NCI-H1417 (cell line): ENCODE measurements at regions not wholly inside any gene's neighbourhood (a gene's known extent, or its start where the extent isn't known, plus 50 kb on each side); places are given as distances from the start of the nearest gene placed in this dataset.

Experiments
- DNase-seq, 3 experiments: peaks; one replicate each; lab custom pipeline; 2025; lab: John Stamatoyannopoulos, UW

- DNase-seq, result no peak
These were observed 613.4 kb upstream of the ATP2B1 start for GRCh38 chr12:90322006-90322405.

GRCh38 chr12:90321369-90321768 is 612.7 kb upstream of the ATP2B1 start:
- no peak for DNase-seq

- DNase-seq, result no peak
These were observed 602.9 kb upstream of the ATP2B1 start for GRCh38 chr12:90311561-90311960.

GRCh38 chr12:90305379-90305778 is 596.7 kb upstream of the ATP2B1 start:
- no peak for DNase-seq

- DNase-seq, result no peak
These were observed 595.6 kb upstream of the ATP2B1 start for GRCh38 chr12:90304231-90304630.

GRCh38 chr12:90303771-90304170 is 595.1 kb upstream of the ATP2B1 start:
- no peak for DNase-seq

GRCh38 chr12:90301561-90302133 is 593.0 kb upstream of the ATP2B1 start:
- no peak for DNase-seq

GRCh38 chr12:90301095-90301494 is 592.5 kb upstream of the ATP2B1 start:
- DNase-seq, result no peak

GRCh38 chr12:90299666-90300065 is 591.0 kb upstream of the ATP2B1 start:
- no peak for DNase-seq

- DNase-seq, result no peak
These were observed 590.5 kb upstream of the ATP2B1 start for GRCh38 chr12:90299121-90299520.

GRCh38 chr12:90298289-90298948 is 589.8 kb upstream of the ATP2B1 start:
- DNase-seq, result no peak

GRCh38 chr12:90295858-90296257 is 587.2 kb upstream of the ATP2B1 start:
- no peak for DNase-seq

GRCh38 chr12:90292183-90292582 is 583.5 kb upstream of the ATP2B1 start:
- no peak for DNase-seq

- no peak for DNase-seq
These were observed 582.6 kb upstream of the ATP2B1 start for GRCh38 chr12:90290980-90291975.

- DNase-seq, result no peak
These were observed 578.9 kb upstream of the ATP2B1 start for GRCh38 chr12:90287585-90287984.

- no peak for DNase-seq
These were observed 572.7 kb upstream of the ATP2B1 start for GRCh38 chr12:90281154-90281868.

- DNase-seq, result no peak
These were observed 572.0 kb upstream of the ATP2B1 start for GRCh38 chr12:90280564-90281058.

GRCh38 chr12:90280033-90280432 is 571.4 kb upstream of the ATP2B1 start:
- DNase-seq, result no peak

GRCh38 chr12:90275088-90275487 is 566.5 kb upstream of the ATP2B1 start:
- no peak for DNase-seq

GRCh38 chr12:90274407-90274806 is 565.8 kb upstream of the ATP2B1 start:
- peak in 1 of 3 experiments; percentile 7 for DNase-seq

GRCh38 chr12:90268574-90268973 is 559.9 kb upstream of the ATP2B1 start:
- DNase-seq, result no peak

- DNase-seq, result no peak
These were observed 553.6 kb upstream of the ATP2B1 start for GRCh38 chr12:90262251-90262650.
